RWPE1 (cell line): ENCODE measurements at regions not wholly inside any gene's neighbourhood (a gene's known extent, or its start where the extent isn't known, plus 50 kb on each side); places are given as distances from the start of the nearest gene placed in this dataset.

ENCODE experiments used
- CTCF ChIA-PET: fragments of 350-600 bp; sonication (Branson Sonifier 250); formaldehyde crosslinking; extraction: SDS; loops from one replicate; lab custom pipeline; 2021; lab: Yijun Ruan, JAX
- POLR2A ChIA-PET: fragments of 400-600 bp; formaldehyde crosslinking; extraction: SDS; loops from one replicate; lab custom pipeline; 2020; ENCODE audit warnings: antibody characterized with exemption; ENCODE audit not compliant: low non-redundant PET; lab: Yijun Ruan, JAX
- DNase-seq: peaks from one replicate; pipeline ENCODE4 v3.0.0; 2012; ENCODE audit warnings: low spot score
- H3K27ac ChIP-seq: fragments of 450-650 bp; 2 replicates; pipeline ENCODE4 v1.5.1; 2017
- TF ChIP-seq, protein P1 (sequence below): fragments of 450-650 bp; conservative IDR thresholded peaks from 2 replicates; pipeline ENCODE4 v1.5.1; 2017; ENCODE audit warnings: low read depth, mild to moderate bottlenecking

DNA sequence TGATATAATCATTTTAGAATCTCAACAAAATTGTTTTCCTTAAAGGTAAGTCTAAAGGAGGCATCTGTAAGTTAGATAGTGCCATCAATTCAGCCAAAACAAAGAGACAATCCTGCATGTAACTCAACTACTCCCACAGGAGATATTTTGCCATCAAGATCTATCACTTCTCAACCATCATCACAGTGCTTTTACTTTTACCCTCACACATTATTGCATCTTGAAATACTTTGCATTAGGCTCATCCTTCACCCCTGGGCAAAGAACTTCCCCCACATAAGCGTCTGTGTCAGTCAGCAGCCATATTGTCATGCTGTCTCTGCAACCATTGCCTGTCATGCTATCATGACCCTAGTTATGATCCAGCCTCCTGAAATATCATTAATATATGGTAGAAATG, 54.9 kb upstream of the NLGN1 start:
- DNase-seq, result no peak
- TF ChIP-seq, protein P1, sequence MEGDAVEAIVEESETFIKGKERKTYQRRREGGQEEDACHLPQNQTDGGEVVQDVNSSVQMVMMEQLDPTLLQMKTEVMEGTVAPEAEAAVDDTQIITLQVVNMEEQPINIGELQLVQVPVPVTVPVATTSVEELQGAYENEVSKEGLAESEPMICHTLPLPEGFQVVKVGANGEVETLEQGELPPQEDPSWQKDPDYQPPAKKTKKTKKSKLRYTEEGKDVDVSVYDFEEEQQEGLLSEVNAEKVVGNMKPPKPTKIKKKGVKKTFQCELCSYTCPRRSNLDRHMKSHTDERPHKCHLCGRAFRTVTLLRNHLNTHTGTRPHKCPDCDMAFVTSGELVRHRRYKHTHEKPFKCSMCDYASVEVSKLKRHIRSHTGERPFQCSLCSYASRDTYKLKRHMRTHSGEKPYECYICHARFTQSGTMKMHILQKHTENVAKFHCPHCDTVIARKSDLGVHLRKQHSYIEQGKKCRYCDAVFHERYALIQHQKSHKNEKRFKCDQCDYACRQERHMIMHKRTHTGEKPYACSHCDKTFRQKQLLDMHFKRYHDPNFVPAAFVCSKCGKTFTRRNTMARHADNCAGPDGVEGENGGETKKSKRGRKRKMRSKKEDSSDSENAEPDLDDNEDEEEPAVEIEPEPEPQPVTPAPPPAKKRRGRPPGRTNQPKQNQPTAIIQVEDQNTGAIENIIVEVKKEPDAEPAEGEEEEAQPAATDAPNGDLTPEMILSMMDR, result no peak
- no peak overlapping the region for H3K27ac ChIP-seq
- POLR2A ChIA-PET, result no interaction called here
- CTCF ChIA-PET, result no interaction called here

DNA sequence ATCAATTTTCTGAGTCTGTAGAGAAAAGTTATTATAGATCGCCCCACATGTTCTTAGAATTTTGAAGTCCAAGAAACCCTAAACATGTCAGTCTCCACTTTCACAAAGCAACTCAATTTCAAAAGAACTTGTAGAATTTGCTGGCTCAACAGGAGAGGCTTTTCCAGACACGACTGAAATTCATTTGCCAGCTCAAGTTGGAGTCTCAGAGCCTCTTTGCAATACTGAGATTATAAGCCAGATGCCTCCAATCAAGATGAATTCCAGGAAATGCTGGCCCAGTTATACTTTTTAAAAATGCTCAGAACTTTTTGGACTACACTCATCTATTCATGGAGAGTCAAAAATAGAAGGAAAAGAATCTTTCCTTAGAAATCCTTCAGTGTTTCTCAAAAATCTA, 56.9 kb upstream of the NLGN1 start:
- POLR2A ChIA-PET, result no interaction called here
- TF ChIP-seq, protein P1, result no peak
- CTCF ChIA-PET, result no interaction called here
- DNase-seq, result no peak
- H3K27ac ChIP-seq, result no peak overlapping the region

DNA sequence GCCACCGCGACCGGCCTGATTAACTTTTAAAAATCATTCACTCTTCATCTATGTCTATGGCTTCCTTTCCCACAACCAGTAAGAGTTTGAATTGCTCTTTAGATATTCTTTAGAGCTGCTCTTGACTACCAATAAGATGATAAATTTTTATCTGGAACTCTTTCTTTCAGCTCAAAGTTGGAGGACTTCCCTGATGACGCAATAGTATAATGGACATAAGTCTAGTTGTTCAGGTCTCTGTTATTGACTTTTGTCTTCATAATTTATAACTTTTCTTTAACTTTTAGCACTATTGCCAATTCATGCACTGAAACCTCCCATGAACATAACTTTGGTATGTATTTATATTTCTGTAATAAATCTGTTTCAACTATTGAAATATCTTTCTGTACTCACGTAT, 61.3 kb upstream of the NLGN1 start:
- CTCF ChIA-PET, result interaction anchor here (0.7 kb wide), 1 partner anchor 44 kb away, joined by 3 read pairs; no protein-coding TSS in a partner anchor
- DNase-seq, result no peak
- TF ChIP-seq, protein P1, result no peak
- H3K27ac ChIP-seq, result no peak overlapping the region
- POLR2A ChIA-PET, result no interaction called here

DNA sequence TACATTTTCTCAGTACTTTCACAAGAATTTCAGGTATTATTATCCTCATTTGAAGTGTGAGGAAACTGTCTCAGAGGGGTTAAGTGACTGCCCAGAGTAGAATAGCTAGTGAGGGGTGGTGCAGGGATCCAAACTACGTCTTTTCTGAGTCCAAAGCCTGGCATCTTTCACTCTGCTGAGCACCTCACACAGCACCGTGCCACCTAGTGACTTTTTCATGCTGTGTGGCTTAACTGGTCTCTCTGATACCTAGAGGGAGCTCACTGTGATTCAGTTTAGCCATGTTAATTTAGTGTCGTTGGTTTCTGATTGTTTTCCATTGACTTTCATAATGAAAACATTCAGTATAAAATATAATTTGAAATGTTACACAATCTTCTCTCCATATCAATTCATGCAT, 91.4 kb upstream of the NLGN1 start:
- H3K27ac ChIP-seq, result no peak overlapping the region
- no peak for DNase-seq
- ChIA-PET CTCF (no interaction called here), POLR2A (no interaction called here)
- TF ChIP-seq, protein P1, result no peak

DNA sequence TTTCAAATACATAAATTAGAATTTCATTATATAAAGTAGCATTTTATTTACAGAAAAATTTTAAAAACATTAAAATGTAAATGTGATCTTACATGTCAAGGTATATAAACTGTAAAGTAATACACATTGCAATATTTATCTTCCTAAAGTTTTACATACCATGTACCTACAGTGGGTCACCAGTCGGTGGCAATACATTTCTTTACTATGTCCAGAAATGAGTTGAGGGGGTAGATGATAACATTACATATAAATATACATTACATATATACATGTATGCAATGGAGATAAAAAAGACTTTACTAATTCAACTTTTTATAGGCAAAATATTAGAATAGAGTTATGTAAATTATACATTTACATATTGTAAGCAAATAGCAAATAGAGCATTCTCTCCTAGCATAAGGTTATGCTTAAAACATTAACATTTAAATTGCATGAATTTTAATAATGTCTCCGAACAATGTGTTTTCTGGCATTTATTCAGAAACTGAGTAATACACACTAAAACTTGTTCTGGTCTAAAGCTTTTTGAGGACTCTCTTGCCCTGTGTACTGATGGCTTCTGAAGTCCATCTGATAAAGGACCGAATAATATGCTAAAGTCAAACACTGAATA, 93.3 kb upstream of the NLGN1 start:
- POLR2A ChIA-PET, result no interaction called here
- no peak for DNase-seq
- no peak overlapping the region for H3K27ac ChIP-seq
- TF ChIP-seq, protein P1, result no peak
- CTCF ChIA-PET, result no interaction called here

DNA sequence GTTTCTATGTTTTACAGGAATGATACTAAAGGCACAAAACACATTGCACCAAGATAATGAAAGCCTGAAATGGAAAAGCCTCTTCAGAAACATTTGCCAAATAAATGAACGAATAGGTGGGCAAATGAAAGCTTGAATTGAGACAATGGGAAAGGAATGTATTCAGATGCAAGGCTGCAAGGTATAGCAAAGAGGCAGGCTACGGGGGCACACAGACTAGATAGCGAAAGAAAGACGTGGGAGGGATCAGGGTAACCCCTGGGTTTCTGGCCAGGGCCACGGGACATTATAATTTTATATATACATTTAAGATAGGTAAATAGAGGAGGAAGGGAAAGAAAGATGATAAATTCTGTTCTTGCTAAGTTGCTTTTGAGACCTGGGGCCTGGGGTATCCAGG, 95.9 kb upstream of the NLGN1 start:
- TF ChIP-seq, protein P1, result no peak
- ChIA-PET POLR2A (no interaction called here), CTCF (interaction anchor here (0.9 kb wide), 1 partner anchor 252 kb away, joined by 4 read pairs; no protein-coding TSS in a partner anchor)
- H3K27ac ChIP-seq, result no peak overlapping the region
- no peak for DNase-seq
